ENCODE measurements at regions not wholly inside any gene's neighbourhood (a gene's known extent, or its start where the extent isn't known, plus 50 kb on each side); places are given as distances from the start of the nearest gene placed in this dataset.

DNA sequence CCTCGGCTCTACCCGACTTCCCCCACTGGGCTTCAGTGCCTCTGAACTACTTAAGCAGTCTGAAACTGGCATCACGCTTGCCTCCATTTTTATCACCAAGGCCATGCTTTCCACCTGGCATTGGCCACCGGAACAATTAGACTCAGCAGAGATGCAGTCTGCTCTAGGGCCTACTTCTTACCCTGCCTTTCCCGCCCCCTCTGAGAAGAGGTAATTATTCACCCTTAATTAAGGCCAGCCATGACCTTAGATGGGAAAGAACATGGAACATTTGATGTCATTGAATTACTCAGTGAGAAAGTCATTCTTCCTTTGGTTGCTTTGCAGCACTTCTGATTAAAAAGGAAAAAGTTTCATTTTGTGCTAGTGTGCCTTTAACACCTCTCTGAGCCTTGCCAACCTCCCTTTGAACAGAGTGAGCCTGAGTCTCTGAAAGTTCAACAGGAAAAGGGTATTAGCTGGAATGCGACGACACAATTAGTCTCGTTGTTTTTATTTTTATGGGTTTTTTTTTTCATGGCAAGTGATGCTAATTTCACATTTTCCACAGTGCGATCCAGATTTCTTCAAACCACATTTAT is 60.9 kb upstream of the TNRC6A start:
- TF ChIP-seq POLR2A (IDR thresholded peaks at IDR 0.05; ENCODE audit: low read depth, low read length), result no peak
- no peak for TF ChIP-seq RAD21 (IDR thresholded peaks at IDR 0.05; ENCODE audit: insufficient read depth, low read depth, low read length)
- TF ChIP-seq, protein P1, sequence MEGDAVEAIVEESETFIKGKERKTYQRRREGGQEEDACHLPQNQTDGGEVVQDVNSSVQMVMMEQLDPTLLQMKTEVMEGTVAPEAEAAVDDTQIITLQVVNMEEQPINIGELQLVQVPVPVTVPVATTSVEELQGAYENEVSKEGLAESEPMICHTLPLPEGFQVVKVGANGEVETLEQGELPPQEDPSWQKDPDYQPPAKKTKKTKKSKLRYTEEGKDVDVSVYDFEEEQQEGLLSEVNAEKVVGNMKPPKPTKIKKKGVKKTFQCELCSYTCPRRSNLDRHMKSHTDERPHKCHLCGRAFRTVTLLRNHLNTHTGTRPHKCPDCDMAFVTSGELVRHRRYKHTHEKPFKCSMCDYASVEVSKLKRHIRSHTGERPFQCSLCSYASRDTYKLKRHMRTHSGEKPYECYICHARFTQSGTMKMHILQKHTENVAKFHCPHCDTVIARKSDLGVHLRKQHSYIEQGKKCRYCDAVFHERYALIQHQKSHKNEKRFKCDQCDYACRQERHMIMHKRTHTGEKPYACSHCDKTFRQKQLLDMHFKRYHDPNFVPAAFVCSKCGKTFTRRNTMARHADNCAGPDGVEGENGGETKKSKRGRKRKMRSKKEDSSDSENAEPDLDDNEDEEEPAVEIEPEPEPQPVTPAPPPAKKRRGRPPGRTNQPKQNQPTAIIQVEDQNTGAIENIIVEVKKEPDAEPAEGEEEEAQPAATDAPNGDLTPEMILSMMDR (IDR thresholded peaks at IDR 0.05 in 2 of 3, conservative IDR thresholded peaks at IDR 0.05 in 1 of 3; ENCODE audit: control insufficient read depth in 2 of 3, extremely low read depth in 1 of 3, insufficient read depth in 1 of 3, low read depth in 3 of 3, low read length in 3 of 3), result no peak

Data from GM12878 (cell line).